ENCODE measurements at regions not wholly inside any gene's neighbourhood (a gene's known extent, or its start where the extent isn't known, plus 50 kb on each side); places are given as distances from the start of the nearest gene placed in this dataset.
"Not testable (repeated sequence)": the region's sequence is repeated elsewhere in the genome, so short reads cannot be mapped to it uniquely, and the experiment has no call there.

- H3K4me3 ChIP-seq; SMC1A ChIA-PET (ENCODE audit: uncharacterized antibody, unreplicated experiment); H3K9me3 ChIP-seq (replicated peaks; ENCODE audit: control insufficient read depth, insufficient read depth, low read length); CTCF ChIA-PET; H3K4me1 ChIP-seq (ENCODE audit: control insufficient read depth, insufficient read depth, low read length); FAIRE-seq; H3K9ac ChIP-seq (ENCODE audit: control insufficient read depth, insufficient read depth, low read length); DNase-seq (ENCODE audit: low read depth, low spot score); RAD21 ChIA-PET (ENCODE audit: unreplicated experiment); POLR2A ChIA-PET; ATAC-seq; H3K4me2 ChIP-seq (ENCODE audit: control insufficient read depth, insufficient read depth); H4K20me1 ChIP-seq (ENCODE audit: control insufficient read depth, insufficient read depth); H3K79me2 ChIP-seq (ENCODE audit: control insufficient read depth, insufficient read depth, low read length); H3K36me3 ChIP-seq (ENCODE audit: control insufficient read depth in 2 of 2, insufficient read depth in 2 of 2, low read length in 1 of 2); intact Hi-C loops (cut with micrococcal nuclease; ENCODE audit: unreplicated experiment); H3K27ac ChIP-seq (ENCODE audit: control insufficient read depth, insufficient read depth); BruUV-seq (replicated peaks); H2AFZ ChIP-seq (ENCODE audit: control insufficient read depth, low read depth, low read length); H3K27me3 ChIP-seq (replicated peaks in 1 of 2; ENCODE audit: control insufficient read depth in 2 of 2, insufficient read depth in 2 of 2, low read length in 1 of 2); in situ Hi-C loops (cut with MboI): not testable (repeated sequence)
- WGBS (ENCODE audit: insufficient coverage, insufficient replicate concordance, low lambda C conversion rate, missing lambda C conversion rate): 38% methylated on average over 10 of the region's 13 CpGs
Measured at GRCh38 chr7:150028344-150029012, 154.7 kb downstream of the ATP6V0E2 start.

- SMC1A ChIA-PET (ENCODE audit: uncharacterized antibody, unreplicated experiment); FAIRE-seq; in situ Hi-C loops (cut with MboI); ATAC-seq; H3K27me3 ChIP-seq (replicated peaks in 1 of 2; ENCODE audit: control insufficient read depth in 2 of 2, insufficient read depth in 2 of 2, low read length in 1 of 2); H3K79me2 ChIP-seq (ENCODE audit: control insufficient read depth, insufficient read depth, low read length); H3K36me3 ChIP-seq (ENCODE audit: control insufficient read depth in 2 of 2, insufficient read depth in 2 of 2, low read length in 1 of 2); H3K4me1 ChIP-seq (ENCODE audit: control insufficient read depth, insufficient read depth, low read length); H2AFZ ChIP-seq (ENCODE audit: control insufficient read depth, low read depth, low read length); H4K20me1 ChIP-seq (ENCODE audit: control insufficient read depth, insufficient read depth); DNase-seq (ENCODE audit: low read depth, low spot score); intact Hi-C loops (cut with micrococcal nuclease; ENCODE audit: unreplicated experiment); H3K9me3 ChIP-seq (replicated peaks; ENCODE audit: control insufficient read depth, insufficient read depth, low read length); H3K27ac ChIP-seq (ENCODE audit: control insufficient read depth, insufficient read depth); H3K9ac ChIP-seq (ENCODE audit: control insufficient read depth, insufficient read depth, low read length); H3K4me3 ChIP-seq; BruUV-seq (replicated peaks); H3K4me2 ChIP-seq (ENCODE audit: control insufficient read depth, insufficient read depth); CTCF ChIA-PET; RAD21 ChIA-PET (ENCODE audit: unreplicated experiment): not testable (repeated sequence)
- POLR2A ChIA-PET: interaction anchor here (0.7 kb wide), 1 partner anchor 404 kb away, joined by 4 read pairs; no protein-coding TSS in a partner anchor
- WGBS (ENCODE audit: insufficient coverage, insufficient replicate concordance, low lambda C conversion rate, missing lambda C conversion rate): 26% methylated on average over 6 of the region's 6 CpGs
Measured at GRCh38 chr7:150029013-150029389, 155.2 kb downstream of the ATP6V0E2 start.

- H3K27me3 ChIP-seq (replicated peaks in 1 of 2; ENCODE audit: control insufficient read depth in 2 of 2, insufficient read depth in 2 of 2, low read length in 1 of 2); H3K4me3 ChIP-seq; H3K9ac ChIP-seq (ENCODE audit: control insufficient read depth, insufficient read depth, low read length); H2AFZ ChIP-seq (ENCODE audit: control insufficient read depth, low read depth, low read length); RAD21 ChIA-PET (ENCODE audit: unreplicated experiment); H3K4me2 ChIP-seq (ENCODE audit: control insufficient read depth, insufficient read depth); H3K36me3 ChIP-seq (ENCODE audit: control insufficient read depth in 2 of 2, insufficient read depth in 2 of 2, low read length in 1 of 2); CTCF ChIA-PET; DNase-seq (ENCODE audit: low read depth, low spot score); BruUV-seq (replicated peaks); H3K9me3 ChIP-seq (replicated peaks; ENCODE audit: control insufficient read depth, insufficient read depth, low read length); POLR2A ChIA-PET; H3K79me2 ChIP-seq (ENCODE audit: control insufficient read depth, insufficient read depth, low read length); H3K4me1 ChIP-seq (ENCODE audit: control insufficient read depth, insufficient read depth, low read length); in situ Hi-C loops (cut with MboI); H4K20me1 ChIP-seq (ENCODE audit: control insufficient read depth, insufficient read depth); intact Hi-C loops (cut with micrococcal nuclease; ENCODE audit: unreplicated experiment); FAIRE-seq; SMC1A ChIA-PET (ENCODE audit: uncharacterized antibody, unreplicated experiment); ATAC-seq; H3K27ac ChIP-seq (ENCODE audit: control insufficient read depth, insufficient read depth): not testable (repeated sequence)
- 41% methylated on average over 3 of the region's 3 CpGs for WGBS (ENCODE audit: insufficient coverage, insufficient replicate concordance, low lambda C conversion rate, missing lambda C conversion rate)
Measured at GRCh38 chr7:150031733-150032132, 158.0 kb downstream of the ATP6V0E2 start.

GRCh38 chr7:150033711-150034110 lies 159.9 kb downstream of the ATP6V0E2 start:
- H4K20me1 ChIP-seq (ENCODE audit: control insufficient read depth, insufficient read depth); H3K9me3 ChIP-seq (replicated peaks; ENCODE audit: control insufficient read depth, insufficient read depth, low read length); DNase-seq (ENCODE audit: low read depth, low spot score); intact Hi-C loops (cut with micrococcal nuclease; ENCODE audit: unreplicated experiment); H3K27ac ChIP-seq (ENCODE audit: control insufficient read depth, insufficient read depth); H3K4me2 ChIP-seq (ENCODE audit: control insufficient read depth, insufficient read depth); H3K79me2 ChIP-seq (ENCODE audit: control insufficient read depth, insufficient read depth, low read length); H3K4me3 ChIP-seq; H3K36me3 ChIP-seq (ENCODE audit: control insufficient read depth in 2 of 2, insufficient read depth in 2 of 2, low read length in 1 of 2); H3K4me1 ChIP-seq (ENCODE audit: control insufficient read depth, insufficient read depth, low read length); ATAC-seq; POLR2A ChIA-PET; H3K27me3 ChIP-seq (replicated peaks in 1 of 2; ENCODE audit: control insufficient read depth in 2 of 2, insufficient read depth in 2 of 2, low read length in 1 of 2); BruUV-seq (replicated peaks); CTCF ChIA-PET; RAD21 ChIA-PET (ENCODE audit: unreplicated experiment); SMC1A ChIA-PET (ENCODE audit: uncharacterized antibody, unreplicated experiment); H2AFZ ChIP-seq (ENCODE audit: control insufficient read depth, low read depth, low read length); FAIRE-seq; in situ Hi-C loops (cut with MboI); H3K9ac ChIP-seq (ENCODE audit: control insufficient read depth, insufficient read depth, low read length): not testable (repeated sequence)
- 71% methylated on average over 11 of the region's 23 CpGs for WGBS (ENCODE audit: insufficient coverage, insufficient replicate concordance, low lambda C conversion rate, missing lambda C conversion rate)
